B cell (primary cell): ENCODE measurements at regions not wholly inside any gene's neighbourhood (a gene's known extent, or its start where the extent isn't known, plus 50 kb on each side); places are given as distances from the start of the nearest gene placed in this dataset.

Source experiments
- ATAC-seq: fragments of 200-7000 bp; cut with Tn5 transposase; one replicate; pipeline ENCODE4 v1.10.0; 2021; ENCODE audit warnings: low read depth, mild to moderate bottlenecking, moderate number of reproducible peaks, moderate library complexity
- CTCF ChIA-PET: fragments of 350-600 bp; sonication (Branson Sonifier 250); formaldehyde crosslinking; loops from one replicate; lab custom pipeline; 2021; ENCODE audit warnings: antibody characterized with exemption, inconsistent platforms; lab: Charles Lee
- POLR2A ChIA-PET: fragments of 350-600 bp; sonication (Branson Sonifier 250); formaldehyde crosslinking; loops from one replicate; lab custom pipeline; 2021; ENCODE audit warnings: antibody characterized with exemption; lab: Charles Lee
- DNase-seq: peaks from one replicate; pipeline ENCODE4 v3.0.0; 2013
- H2AFZ ChIP-seq: 2 replicates; pipeline ENCODE4 v1.6.1; 2012; ENCODE audit warnings: mild to moderate bottlenecking, low read depth, low read length; ENCODE audit not compliant: insufficient read depth, poor library complexity, severe bottlenecking
- H3K27ac ChIP-seq, 2 donors: 1 replicate in 1 of 2; 2 replicates in 1 of 2; pipeline ENCODE4 v1.5.1; 2012 to 2013; ENCODE audit warnings: low read length in 2 of 2, mild to moderate bottlenecking in 2 of 2, moderate library complexity in 1 of 2
- H3K27me3 ChIP-seq, 4 experiments: fragments of 200-600 bp in 1 of 4; sonication (generic) in 1 of 4; replicated peaks in 1 of 4; 1 replicate in 2 of 4; 2 replicates in 2 of 4; pipeline versions ENCODE4 v1.6.1 to v1.7.0; 2013 to 2016; ENCODE audit warnings: low read length in 3 of 4, mild to moderate bottlenecking in 2 of 4, mixed read lengths in 1 of 4, moderate library complexity in 1 of 4; ENCODE audit not compliant: insufficient read depth in 4 of 4, control insufficient read depth in 3 of 4; ENCODE audit errors: control extremely low read depth in 1 of 4
- H3K36me3 ChIP-seq, 2 experiments: replicated peaks in 1 of 2; 1 replicate in 1 of 2; 2 replicates in 1 of 2; pipeline versions ENCODE4 v1.6.1 to v1.7.1; 2013; ENCODE audit warnings: low read length in 1 of 2; ENCODE audit not compliant: insufficient read depth in 2 of 2, control insufficient read depth in 1 of 2; ENCODE audit errors: control extremely low read depth in 1 of 2, extremely low read depth in 1 of 2
- H3K4me1 ChIP-seq, 2 donors: fragments of 200-600 bp in 1 of 2; sonication (generic) in 1 of 2; 1 replicate in 1 of 2; 2 replicates in 1 of 2; pipeline versions ENCODE4 v1.5.1 to v1.6.1; 2013 to 2017; ENCODE audit warnings: low read length in 2 of 2; ENCODE audit not compliant: control insufficient read depth in 2 of 2, insufficient read depth in 2 of 2
- H3K4me2 ChIP-seq: replicated peaks from 2 replicates; pipeline ENCODE3; 2012; ENCODE audit warnings: mild to moderate bottlenecking, low read depth, low read length; ENCODE audit not compliant: poor library complexity, severe bottlenecking
- H3K4me3 ChIP-seq, 5 experiments: fragments of 200-600 bp in 1 of 5; sonication (generic) in 1 of 5; 1 replicate in 3 of 5; 2 replicates in 2 of 5; pipeline versions ENCODE4 v1.5.1 to v1.7.0; 2011 to 2016; ENCODE audit warnings: low read length in 4 of 5, mild to moderate bottlenecking in 4 of 5, low read depth in 2 of 5, control low read depth in 1 of 5, moderate library complexity in 1 of 5; ENCODE audit not compliant: insufficient read depth in 1 of 5; ENCODE audit errors: control extremely low read depth in 1 of 5, extremely low read depth in 1 of 5
- H3K79me2 ChIP-seq: fragments of 200-600 bp; sonication (generic); one replicate; pipeline ENCODE4 v1.6.0; 2016; ENCODE audit warnings: low read length; ENCODE audit not compliant: control insufficient read depth, insufficient read depth
- H3K9ac ChIP-seq: fragments of 200-600 bp; sonication (generic); 2 replicates; pipeline ENCODE4 v1.6.1; 2017; ENCODE audit warnings: mild to moderate bottlenecking, low read length, moderate library complexity
- H3K9me3 ChIP-seq, 3 donors: one replicate each; pipeline versions ENCODE4 v1.6.1 to v1.7.1; 2013; ENCODE audit warnings: low read length in 2 of 3; ENCODE audit not compliant: control insufficient read depth in 2 of 3, insufficient read depth in 1 of 3; ENCODE audit errors: control extremely low read depth in 1 of 3
- H4K20me1 ChIP-seq: 2 replicates; pipeline ENCODE4 v1.6.0; 2012; ENCODE audit warnings: mild to moderate bottlenecking, low read length; ENCODE audit not compliant: insufficient read depth, control insufficient read depth, poor library complexity, severe bottlenecking
- H3K27ac Mint-ChIP-seq: one replicate; pipeline ENCODE4 v1.8.0; 2021; ENCODE audit warnings: mixed read lengths
- H3K27me3 Mint-ChIP-seq: one replicate; pipeline ENCODE4 v1.8.0; 2021; ENCODE audit warnings: mixed read lengths
- H3K4me1 Mint-ChIP-seq: one replicate; pipeline ENCODE4 v1.8.0; 2021; ENCODE audit warnings: mixed read lengths
- H3K4me3 Mint-ChIP-seq: one replicate; pipeline ENCODE4 v1.8.0; 2021; ENCODE audit warnings: mixed read lengths
- H3K9me3 Mint-ChIP-seq: one replicate; pipeline ENCODE4 v1.8.0; 2022; ENCODE audit warnings: mixed read lengths; ENCODE audit not compliant: insufficient read depth
- EZH2 ChIP-seq: IDR thresholded peaks from 2 replicates; pipeline ENCODE4 v1.6.1; 2012; ENCODE audit warnings: borderline replicate concordance, low read depth, mild to moderate bottlenecking, moderate library complexity, low read length; ENCODE audit not compliant: insufficient read depth, poor library complexity, severe bottlenecking
- WGBS: methylation state at CpG from one replicate; pipeline ENCODE4 v1.1.5; 2013; ENCODE audit warnings: missing lambda C conversion rate; ENCODE audit not compliant: insufficient coverage; 5-methylcytosine and 5-hydroxymethylcytosine counted together
- intact Hi-C: fragments of 100-400 bp; cut with micrococcal nuclease; formaldehyde crosslinking; loops from one replicate; pipeline ENCODE4 v1.10.0; 2022
- TF ChIP-seq, protein P1 (sequence below): fragments of 200-600 bp; IDR thresholded peaks from one replicate; pipeline ENCODE4 v1.8.0; 2022; ENCODE audit warnings: antibody characterized with exemption, mild to moderate bottlenecking

DNA sequence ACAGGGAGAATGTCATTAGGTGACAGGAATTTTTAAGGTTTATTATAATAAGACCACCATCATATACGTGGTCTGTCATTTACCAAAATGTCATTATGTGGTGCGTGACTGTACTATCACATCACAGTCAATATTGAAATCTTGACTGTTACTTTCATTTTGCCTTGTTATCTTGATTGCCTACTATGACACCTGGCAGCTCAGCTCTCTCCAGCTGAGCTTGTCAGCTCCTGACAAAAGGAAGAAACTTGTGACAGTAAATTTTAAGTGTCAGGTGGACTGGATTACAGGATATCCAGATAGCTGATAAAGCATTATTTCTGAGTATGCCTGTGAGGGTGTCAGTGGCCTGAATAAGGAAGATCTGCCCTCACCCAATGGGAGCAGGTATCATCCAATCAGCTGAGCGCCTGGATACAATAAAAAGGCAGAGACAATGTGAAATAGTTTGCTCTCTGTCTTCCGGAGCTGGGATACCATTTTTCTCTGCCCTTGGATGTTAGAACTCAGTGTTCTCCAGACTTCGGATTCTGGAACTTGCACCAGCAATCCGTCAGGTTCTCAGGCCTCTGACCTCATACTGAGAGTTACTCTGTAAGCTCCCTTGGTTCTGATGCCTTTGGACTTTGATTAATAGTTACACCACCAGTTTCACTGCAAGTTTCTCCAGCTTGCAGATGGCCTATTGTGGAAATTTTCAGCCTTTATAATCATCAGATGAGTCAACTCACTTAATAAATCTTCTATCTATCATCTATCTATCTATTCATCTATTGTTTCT, 1454.7 kb upstream of the IGFBP7 start:
- no peak overlapping the region for H2AFZ ChIP-seq
- TF ChIP-seq EZH2 = no peak
- TF ChIP-seq, protein P1, sequence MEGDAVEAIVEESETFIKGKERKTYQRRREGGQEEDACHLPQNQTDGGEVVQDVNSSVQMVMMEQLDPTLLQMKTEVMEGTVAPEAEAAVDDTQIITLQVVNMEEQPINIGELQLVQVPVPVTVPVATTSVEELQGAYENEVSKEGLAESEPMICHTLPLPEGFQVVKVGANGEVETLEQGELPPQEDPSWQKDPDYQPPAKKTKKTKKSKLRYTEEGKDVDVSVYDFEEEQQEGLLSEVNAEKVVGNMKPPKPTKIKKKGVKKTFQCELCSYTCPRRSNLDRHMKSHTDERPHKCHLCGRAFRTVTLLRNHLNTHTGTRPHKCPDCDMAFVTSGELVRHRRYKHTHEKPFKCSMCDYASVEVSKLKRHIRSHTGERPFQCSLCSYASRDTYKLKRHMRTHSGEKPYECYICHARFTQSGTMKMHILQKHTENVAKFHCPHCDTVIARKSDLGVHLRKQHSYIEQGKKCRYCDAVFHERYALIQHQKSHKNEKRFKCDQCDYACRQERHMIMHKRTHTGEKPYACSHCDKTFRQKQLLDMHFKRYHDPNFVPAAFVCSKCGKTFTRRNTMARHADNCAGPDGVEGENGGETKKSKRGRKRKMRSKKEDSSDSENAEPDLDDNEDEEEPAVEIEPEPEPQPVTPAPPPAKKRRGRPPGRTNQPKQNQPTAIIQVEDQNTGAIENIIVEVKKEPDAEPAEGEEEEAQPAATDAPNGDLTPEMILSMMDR = no peak
- no peaks in the 10 kb centered on the region for H3K4me1 Mint-ChIP-seq
- whole genome bisulfite sequencing = 92% methylated on average over 6 of the region's 6 CpGs
- no peak for DNase-seq
- no peaks in the 10 kb centered on the region for H3K36me3 ChIP-seq
- H3K27me3 Mint-ChIP-seq = no peaks in the 10 kb centered on the region
- no peak overlapping the region for H3K27ac Mint-ChIP-seq
- no peak overlapping the region for H3K4me2 ChIP-seq
- H3K4me1 ChIP-seq = no peaks in the 10 kb centered on the region
- H3K27me3 ChIP-seq = no peaks in the 10 kb centered on the region
- no peak overlapping the region for H3K27ac ChIP-seq
- H3K9ac ChIP-seq = no peak overlapping the region
- H3K79me2 ChIP-seq = no peaks in the 10 kb centered on the region
- ChIA-PET POLR2A (no interaction called here), CTCF (no interaction called here)
- no peaks in the 10 kb centered on the region for H4K20me1 ChIP-seq
- H3K9me3 ChIP-seq = peaks cover 0 to 2% (median under 1%) of the 10 kb centered on the region in 3 donors
- H3K4me3 Mint-ChIP-seq = no peak overlapping the region
- no peaks in the 10 kb centered on the region for H3K9me3 Mint-ChIP-seq
- no peak for ATAC-seq
- no peak overlapping the region for H3K4me3 ChIP-seq
- intact Hi-C loops = no loop called here

- Histone ChIP-seq H3K36me3 (no peaks in the 10 kb centered on the region), H4K20me1 (no peaks in the 10 kb centered on the region), H3K27me3 (no peaks in the 10 kb centered on the region), H3K4me1 (no peaks in the 10 kb centered on the region), H3K9ac (no peak overlapping the region), H2AFZ (no peak overlapping the region), H3K4me2 (no peak overlapping the region), H3K4me3 (no peak overlapping the region), H3K79me2 (no peaks in the 10 kb centered on the region), H3K27ac (no peak overlapping the region), H3K9me3 (no peaks in the 10 kb centered on the region)
- intact Hi-C loops = no loop called here
- TF ChIP-seq, protein P1 = no peak
- no peak for TF ChIP-seq EZH2
- Mint-ChIP-seq H3K4me3 (no peak overlapping the region), H3K4me1 (no peaks in the 10 kb centered on the region), H3K9me3 (peaks cover 2% of the 10 kb centered on the region), H3K27ac (no peak overlapping the region), H3K27me3 (no peaks in the 10 kb centered on the region)
- POLR2A ChIA-PET = no interaction called here
- no peak for ATAC-seq
- CTCF ChIA-PET = no interaction called here
- no peak for DNase-seq
- no CpG with 5 or more reads among the region's 1 CpG for WGBS
Measured at GRCh38 chr4:58561170-58561569, 1451.0 kb upstream of the IGFBP7 start.
